A549 (cell line): ENCODE measurements at regions not wholly inside any gene's neighbourhood (a gene's known extent, or its start where the extent isn't known, plus 50 kb on each side); places are given as distances from the start of the nearest gene placed in this dataset.

Source experiments
- ATAC-seq, 2 experiments: fragments of 200-7000 bp in 1 of 2; fragments of >200 bp in 1 of 2; cut with Nextera tagmentation in 1 of 2; cut with Tn5 transposase in 1 of 2; 3 replicates each; pipeline versions ENCODE4 v1.8.0 to v1.9.1; 2018 to 2020; ENCODE audit warnings: mild to moderate bottlenecking in 1 of 2, moderate library complexity in 1 of 2
- CTCF ChIA-PET: fragments of 300-600 bp; sonication (Branson Sonifier 250); formaldehyde crosslinking; extraction: SDS; loops from one replicate; lab custom pipeline; 2021; ENCODE audit warnings: antibody characterized with exemption, inconsistent platforms; lab: Yijun Ruan, JAX
- POLR2A ChIA-PET: fragments of 350-600 bp; formaldehyde crosslinking; extraction: SDS; loops from one replicate; lab custom pipeline; 2021; ENCODE audit warnings: antibody characterized with exemption, inconsistent platforms; lab: Yijun Ruan, JAX
- DNase-seq, 2 experiments: peaks; one replicate each; pipeline versions ENCODE4 v3.0.0 to v3.0.0-alpha.2; 2011 to 2016; ENCODE audit warnings: low read depth in 1 of 2, low spot score in 1 of 2
- FAIRE-seq: peaks from 2 replicates; lab custom pipeline; 2011; peaks lifted over from hg19 to GRCh38; lab: Jason Lieb, UNC
- H3K27ac ChIP-seq, 2 experiments: fragments of >200 bp; sonication (Bioruptor Twin); formaldehyde crosslinking; 3 replicates each; pipeline ENCODE4 v1.5.1; 2016 to 2017
- H3K4me1 ChIP-seq: fragments of >200 bp; sonication (Bioruptor Twin); formaldehyde crosslinking; 3 replicates; pipeline ENCODE4 v1.6.1; 2016
- H3K4me2 ChIP-seq: fragments of >200 bp; sonication (Bioruptor Twin); formaldehyde crosslinking; 3 replicates; pipeline ENCODE4 v1.6.1; 2016
- H3K4me3 ChIP-seq: fragments of >200 bp; sonication (Bioruptor Twin); formaldehyde crosslinking; 3 replicates; pipeline ENCODE4 v1.5.1; 2016
- H3K9me3 ChIP-seq: fragments of >200 bp; sonication (Bioruptor Twin); formaldehyde crosslinking; 3 replicates; pipeline ENCODE4 v1.6.1; 2016
- CBX2 ChIP-seq: fragments of 200-600 bp; sonication (generic); IDR thresholded peaks from 2 replicates; pipeline ENCODE4 v1.6.1; 2016; ENCODE audit warnings: low read depth, mild to moderate bottlenecking, borderline replicate concordance
- EHF ChIP-seq: fragments of 250-450 bp; sonication (Bioruptor Pico); IDR thresholded peaks from 2 replicates; pipeline ENCODE4 v1.5.0; 2020; ENCODE audit warnings: mild to moderate bottlenecking
- EP300 ChIP-seq, 2 experiments: fragments of >200 bp; sonication (Bioruptor Twin); formaldehyde crosslinking; IDR thresholded peaks; 2 replicates in 1 of 2; 3 replicates in 1 of 2; pipeline ENCODE4 v1.6.1; 2016 to 2017
- GATA3 ChIP-seq: IDR thresholded peaks from 2 replicates; pipeline ENCODE4 v1.6.1; 2012; ENCODE audit warnings: borderline replicate concordance
- HDAC2 ChIP-seq: fragments of 200-600 bp; sonication (generic); IDR thresholded peaks from 2 replicates; pipeline ENCODE4 v1.6.1; 2016
- HOXA7 ChIP-seq: fragments of 250-450 bp; sonication (Bioruptor Pico); IDR thresholded peaks from 2 replicates; pipeline ENCODE4 v1.5.0; 2020; ENCODE audit warnings: mild to moderate bottlenecking, moderate library complexity
- HOXB13 ChIP-seq: fragments of 250-450 bp; sonication (Bioruptor Pico); IDR thresholded peaks from 2 replicates; pipeline ENCODE4 v1.5.0; 2020; ENCODE audit warnings: low read depth, mild to moderate bottlenecking, moderate library complexity
- HOXB5 ChIP-seq: fragments of 250-450 bp; sonication (Bioruptor Pico); IDR thresholded peaks from 2 replicates; pipeline ENCODE4 v1.5.0; 2020; ENCODE audit warnings: mild to moderate bottlenecking, moderate library complexity
- JUN ChIP-seq, 2 experiments: fragments of >200 bp; sonication (Bioruptor Twin); formaldehyde crosslinking; IDR thresholded peaks; 2 replicates in 1 of 2; 3 replicates in 1 of 2; pipeline ENCODE4 v1.6.1; 2016 to 2017
- MAZ ChIP-seq: fragments of 150-350 bp; IDR thresholded peaks from 2 replicates; pipeline ENCODE4 v1.6.1; 2014; ENCODE audit warnings: antibody characterized with exemption, low read depth, low read length, borderline replicate concordance
- RAD21 ChIP-seq, 2 experiments: fragments of >200 bp in 1 of 2; sonication (Bioruptor Twin) in 1 of 2; formaldehyde crosslinking in 1 of 2; IDR thresholded peaks in 1 of 2; conservative IDR thresholded peaks in 1 of 2; 2 replicates in 1 of 2; 3 replicates in 1 of 2; pipeline ENCODE4 v1.6.1; 2012 to 2018; ENCODE audit warnings: inconsistent platforms in 1 of 2
- RARB ChIP-seq: fragments of 250-450 bp; sonication (Bioruptor Pico); IDR thresholded peaks from 2 replicates; pipeline ENCODE4 v1.8.0; 2021; ENCODE audit warnings: mild to moderate bottlenecking, moderate library complexity
- RCOR1 ChIP-seq: fragments of 150-350 bp; IDR thresholded peaks from 2 replicates; pipeline ENCODE4 v1.6.1; 2014; ENCODE audit warnings: antibody characterized with exemption, low read length, low read depth
- RNF2 ChIP-seq: fragments of 200-600 bp; sonication (generic); IDR thresholded peaks from 2 replicates; pipeline ENCODE4 v1.6.1; 2016; ENCODE audit warnings: low read depth, mild to moderate bottlenecking, antibody characterized with exemption, moderate library complexity, borderline replicate concordance
- SREBF2 ChIP-seq: fragments of 450-650 bp; IDR thresholded peaks from 2 replicates; pipeline ENCODE4 v1.6.1; 2014; ENCODE audit warnings: mild to moderate bottlenecking, moderate library complexity
- ZNF302 ChIP-seq: fragments of 250-450 bp; sonication (Bioruptor Pico); IDR thresholded peaks from 2 replicates; pipeline ENCODE4 v1.9.0; 2021; ENCODE audit warnings: inconsistent platforms, mild to moderate bottlenecking, moderate library complexity
- ZSCAN20 ChIP-seq: fragments of 250-450 bp; sonication (Bioruptor Pico); IDR thresholded peaks from 2 replicates; pipeline ENCODE4 v1.8.0; 2022; ENCODE audit warnings: mild to moderate bottlenecking, moderate library complexity
- whole genome bisulfite sequencing: methylation state at CpG from one replicate; pipeline ENCODE4 v1.1.6; 2017; ENCODE audit errors: missing lambda C conversion rate; 5-methylcytosine and 5-hydroxymethylcytosine counted together
- TF ChIP-seq, protein P1 (sequence below): fragments of 250-450 bp; sonication (Bioruptor Pico); IDR thresholded peaks from 2 replicates; pipeline ENCODE4 v1.5.0; 2020; ENCODE audit warnings: low read depth, mild to moderate bottlenecking, moderate library complexity
- TF ChIP-seq, protein P2 (sequence below): IDR thresholded peaks from 2 replicates; pipeline ENCODE4 v1.6.1; 2012

GRCh38 chr20:16132036-16132798 is 441.0 kb downstream of the KIF16B start:
- FAIRE-seq (no peak), DNase-seq (no peak), ATAC-seq (no peak)
- no peaks in the 10 kb centered on the region for H3K4me1 ChIP-seq
- H3K4me2 ChIP-seq = no peak overlapping the region
- 5% methylated on average over 3 of the region's 3 CpGs for WGBS
- POLR2A ChIA-PET = no interaction called here
- H3K27ac ChIP-seq = no peak overlapping the region
- CTCF ChIA-PET = interaction anchor here (1.1 kb wide), 1 partner anchor 13 kb away, joined by 3 read pairs; no protein-coding TSS in a partner anchor
- H3K4me3 ChIP-seq = no peak overlapping the region
- no peaks in the 10 kb centered on the region; the same call in 2 of the 3 replicates for H3K9me3 ChIP-seq
- TF ChIP-seq ZSCAN20 (CRISPR knock-in tag) = no peak
- no peak for TF ChIP-seq RCOR1
- TF ChIP-seq, protein P1, sequence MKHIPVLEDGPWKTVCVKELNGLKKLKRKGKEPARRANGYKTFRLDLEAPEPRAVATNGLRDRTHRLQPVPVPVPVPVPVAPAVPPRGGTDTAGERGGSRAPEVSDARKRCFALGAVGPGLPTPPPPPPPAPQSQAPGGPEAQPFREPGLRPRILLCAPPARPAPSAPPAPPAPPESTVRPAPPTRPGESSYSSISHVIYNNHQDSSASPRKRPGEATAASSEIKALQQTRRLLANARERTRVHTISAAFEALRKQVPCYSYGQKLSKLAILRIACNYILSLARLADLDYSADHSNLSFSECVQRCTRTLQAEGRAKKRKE = no peak
- no peak for TF ChIP-seq RNF2
- no peak for TF ChIP-seq SREBF2
- no peak for TF ChIP-seq JUN (IDR thresholded peaks at IDR 0.05)
- no peak for TF ChIP-seq HOXA7 (CRISPR knock-in tag)
- no peak for TF ChIP-seq EHF (CRISPR knock-in tag)
- TF ChIP-seq HOXB13 (CRISPR knock-in tag) = no peak
- no peak for TF ChIP-seq EP300 (IDR thresholded peaks at IDR 0.05)
- no peak for TF ChIP-seq HOXB5 (CRISPR knock-in tag)
- no peak for TF ChIP-seq RARB (CRISPR knock-in tag)

DNA sequence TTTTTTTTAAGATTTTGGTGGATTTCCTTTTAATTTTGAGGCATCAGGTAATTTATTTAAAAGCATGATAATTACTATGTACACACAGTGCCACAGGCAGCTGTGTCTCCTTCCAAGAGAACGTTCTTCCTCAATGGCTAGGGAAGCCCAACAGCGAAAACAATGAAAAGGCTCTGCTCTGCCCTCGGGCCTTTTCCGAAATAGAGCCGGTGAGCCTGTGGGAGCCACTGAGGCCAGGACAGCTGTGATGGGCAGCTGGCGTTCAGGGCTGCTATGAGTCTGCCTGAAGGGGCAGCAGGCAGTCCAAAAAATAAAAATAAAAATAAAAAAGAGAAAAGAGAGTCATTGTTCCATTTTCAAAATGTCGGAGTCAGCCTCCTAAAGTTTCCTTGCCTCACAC is 443.8 kb downstream of the KIF16B start:
- POLR2A ChIA-PET = no interaction called here
- ATAC-seq (no peak), DNase-seq (no peak), FAIRE-seq (no peak)
- WGBS = 24% methylated on average over 7 of the region's 7 CpGs
- H3K4me2 ChIP-seq = no peak overlapping the region
- TF ChIP-seq, protein P2, sequence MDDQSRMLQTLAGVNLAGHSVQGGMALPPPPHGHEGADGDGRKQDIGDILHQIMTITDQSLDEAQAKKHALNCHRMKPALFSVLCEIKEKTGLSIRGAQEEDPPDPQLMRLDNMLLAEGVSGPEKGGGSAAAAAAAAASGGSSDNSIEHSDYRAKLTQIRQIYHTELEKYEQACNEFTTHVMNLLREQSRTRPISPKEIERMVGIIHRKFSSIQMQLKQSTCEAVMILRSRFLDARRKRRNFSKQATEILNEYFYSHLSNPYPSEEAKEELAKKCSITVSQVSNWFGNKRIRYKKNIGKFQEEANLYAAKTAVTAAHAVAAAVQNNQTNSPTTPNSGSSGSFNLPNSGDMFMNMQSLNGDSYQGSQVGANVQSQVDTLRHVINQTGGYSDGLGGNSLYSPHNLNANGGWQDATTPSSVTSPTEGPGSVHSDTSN = no peak
- TF ChIP-seq HDAC2 = no peak
- H3K4me3 ChIP-seq = no peak overlapping the region
- CTCF ChIA-PET = interaction anchor here (0.8 kb wide), 1 partner anchor 1394 kb away, joined by 3 read pairs; no protein-coding TSS in a partner anchor
- no peaks in the 10 kb centered on the region for H3K4me1 ChIP-seq
- H3K27ac ChIP-seq = no peak overlapping the region
- H3K9me3 ChIP-seq = no peaks in the 10 kb centered on the region; the same call in 2 of the 3 replicates

DNA sequence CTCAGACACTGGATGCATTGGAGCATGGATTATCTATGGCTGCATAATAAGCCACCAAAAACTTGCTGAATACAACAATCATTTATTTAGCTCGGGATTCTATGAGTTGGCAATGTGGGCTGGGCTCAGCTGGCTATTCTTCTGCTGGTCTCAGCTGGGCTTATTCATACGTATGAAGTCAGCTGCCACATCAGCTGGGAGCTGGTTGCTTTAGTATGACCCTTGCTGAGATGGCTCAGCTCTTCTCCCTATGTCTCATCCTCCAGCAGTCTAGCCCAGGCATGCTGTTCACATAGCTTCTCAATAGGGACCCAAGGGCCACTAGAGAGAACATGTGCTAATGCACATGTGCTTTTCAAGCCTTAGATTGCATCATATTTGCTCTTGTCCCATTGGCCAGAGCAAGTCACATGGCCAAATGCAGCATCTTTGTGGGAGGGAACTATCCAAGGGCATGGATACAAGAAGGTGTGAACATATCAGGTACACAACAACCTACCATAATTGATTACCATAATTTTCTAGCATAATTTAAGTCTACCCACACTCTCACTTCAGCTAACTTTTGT is 444.6 kb downstream of the KIF16B start:
- 9% methylated on average over 2 of the region's 2 CpGs for WGBS
- ATAC-seq = no peak
- Histone ChIP-seq H3K9me3 (no peaks in the 10 kb centered on the region; the same call in 2 of the 3 replicates), H3K4me1 (no peaks in the 10 kb centered on the region), H3K4me3 (no peak overlapping the region), H3K4me2 (no peak overlapping the region), H3K27ac (no peak overlapping the region)
- no peak for DNase-seq
- no peak for FAIRE-seq
- CTCF ChIA-PET = interaction anchor here (0.6 to 0.8 kb wide), 2 partner anchors 347 to 1395 kb away, joined by 3 read pairs; no protein-coding TSS in a partner anchor
- TF ChIP-seq RAD21 (conservative IDR thresholded peaks at IDR 0.05 in 1 of 2, IDR thresholded peaks at IDR 0.05 in 1 of 2) = no peak
- no peak for TF ChIP-seq HOXA7 (CRISPR knock-in tag)
- no peak for TF ChIP-seq MAZ
- TF ChIP-seq ZSCAN20 (CRISPR knock-in tag) = no peak
- no peak for TF ChIP-seq ZNF302
- TF ChIP-seq HOXB13 (CRISPR knock-in tag) = no peak
- TF ChIP-seq RCOR1 = no peak
- no peak for TF ChIP-seq CBX2
- no peak for TF ChIP-seq GATA3
- TF ChIP-seq EHF (CRISPR knock-in tag) = no peak
- TF ChIP-seq, all 56 proteins: peak for 0
- POLR2A ChIA-PET = no interaction called here
